HT-29 (cell line): ENCODE measurements at regions not wholly inside any gene's neighbourhood (a gene's known extent, or its start where the extent isn't known, plus 50 kb on each side); places are given as distances from the start of the nearest gene placed in this dataset.
A peak's percentile ranks its signal among the peaks of the same experiment; 100 is the strongest.

Experiments used
- DNase-seq: peaks from one replicate; pipeline ENCODE4 v3.0.0-alpha.2; 2015; ENCODE audit warnings: low spot score

DNA sequence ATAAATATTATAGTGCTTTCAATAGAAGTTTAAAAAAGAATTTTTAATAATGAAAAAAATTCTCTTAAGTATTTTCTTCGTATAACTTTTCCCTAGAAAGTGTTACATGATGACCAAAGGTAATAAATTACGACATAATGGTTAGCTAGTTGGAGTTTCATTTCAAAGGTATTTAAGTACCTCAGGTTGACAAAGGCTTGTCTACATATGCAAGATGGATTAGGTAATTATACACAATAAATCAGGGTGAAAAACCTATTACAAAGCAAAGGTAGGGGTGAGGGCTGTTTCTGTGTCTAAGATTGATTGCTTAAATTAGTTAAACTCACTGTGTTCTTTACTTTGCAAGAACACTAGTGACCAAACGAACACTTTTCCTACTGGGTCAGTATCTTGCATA lies 508.5 kb upstream of the FAT1 start:
- DNase-seq: no peak

- no peak for DNase-seq
Measured at GRCh38 chr4:187232796-187233195, 509.1 kb upstream of the FAT1 start.

GRCh38 chr4:187235456-187236170 lies 512.0 kb upstream of the FAT1 start:
- no peak for DNase-seq

GRCh38 chr4:187236209-187236890 lies 512.7 kb upstream of the FAT1 start:
- no peak for DNase-seq

DNA sequence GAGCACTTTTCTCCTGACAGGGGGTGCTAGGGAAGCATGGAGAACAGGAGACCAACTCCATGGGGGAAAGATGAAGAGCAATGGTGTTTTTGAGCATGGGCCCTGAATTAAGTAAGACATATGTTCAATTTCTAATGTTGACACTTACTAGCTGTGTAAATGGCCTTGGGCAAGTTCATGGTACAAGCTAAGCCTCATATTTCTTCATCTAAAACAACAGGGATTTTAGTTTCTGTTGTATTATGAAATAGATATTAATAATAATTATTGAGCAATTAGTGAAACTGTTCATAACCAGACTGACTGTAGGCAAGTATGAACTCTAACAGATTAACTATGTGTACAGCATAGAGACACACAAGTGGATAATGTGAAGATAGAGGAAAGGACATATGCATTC lies 515.0 kb upstream of the FAT1 start:
- DNase-seq: no peak

GRCh38 chr4:187251896-187252295 lies 528.2 kb upstream of the FAT1 start:
- DNase-seq: no peak

DNA sequence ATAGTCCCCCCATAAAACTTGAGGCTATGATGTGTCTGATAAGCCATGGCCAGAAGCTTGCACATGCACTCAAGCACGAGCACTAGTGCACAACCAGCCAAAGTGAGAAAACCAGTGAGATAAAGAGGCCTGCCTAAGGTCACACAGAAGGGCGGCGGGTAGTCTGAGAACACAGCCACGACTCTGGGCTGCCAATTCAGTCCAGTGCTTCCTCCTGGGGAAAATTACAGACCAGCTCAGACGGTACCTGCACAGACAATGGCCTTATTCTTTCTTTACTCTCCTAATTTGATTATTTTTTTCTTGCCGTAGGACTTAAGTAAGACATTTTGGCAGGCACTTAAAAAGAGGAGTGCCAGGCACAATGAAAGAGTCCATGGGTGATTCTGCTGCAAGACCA lies 533.2 kb upstream of the FAT1 start:
- DNase-seq: no peak

- no peak for DNase-seq
Measured at GRCh38 chr4:187258651-187259401, 535.2 kb upstream of the FAT1 start.

GRCh38 chr4:187268940-187269339 lies 545.3 kb upstream of the FAT1 start:
- DNase-seq: no peak

DNA sequence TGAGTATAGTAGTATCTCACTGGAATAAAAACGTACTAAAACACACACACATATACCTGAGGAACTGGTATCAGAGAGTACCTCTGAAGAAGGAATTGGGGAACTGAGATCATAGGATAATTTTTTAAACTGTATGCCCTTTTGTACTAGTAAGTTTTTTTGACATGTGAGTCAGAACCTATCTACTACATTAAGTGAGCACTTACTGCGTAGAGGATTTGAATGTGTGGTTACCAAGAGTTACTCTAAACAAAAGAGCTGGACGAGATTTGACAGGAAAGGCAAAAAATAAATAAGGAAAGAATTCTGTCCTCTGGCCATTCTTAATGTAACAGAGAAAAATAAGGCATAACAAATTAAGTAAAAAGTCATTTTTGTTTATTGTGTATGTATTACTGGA lies 546.5 kb upstream of the FAT1 start:
- no peak for DNase-seq

GRCh38 chr4:187271848-187272247 lies 548.2 kb upstream of the FAT1 start:
- DNase-seq: no peak

- no peak for DNase-seq
Measured at GRCh38 chr4:187274153-187274552, 550.5 kb upstream of the FAT1 start.

DNA sequence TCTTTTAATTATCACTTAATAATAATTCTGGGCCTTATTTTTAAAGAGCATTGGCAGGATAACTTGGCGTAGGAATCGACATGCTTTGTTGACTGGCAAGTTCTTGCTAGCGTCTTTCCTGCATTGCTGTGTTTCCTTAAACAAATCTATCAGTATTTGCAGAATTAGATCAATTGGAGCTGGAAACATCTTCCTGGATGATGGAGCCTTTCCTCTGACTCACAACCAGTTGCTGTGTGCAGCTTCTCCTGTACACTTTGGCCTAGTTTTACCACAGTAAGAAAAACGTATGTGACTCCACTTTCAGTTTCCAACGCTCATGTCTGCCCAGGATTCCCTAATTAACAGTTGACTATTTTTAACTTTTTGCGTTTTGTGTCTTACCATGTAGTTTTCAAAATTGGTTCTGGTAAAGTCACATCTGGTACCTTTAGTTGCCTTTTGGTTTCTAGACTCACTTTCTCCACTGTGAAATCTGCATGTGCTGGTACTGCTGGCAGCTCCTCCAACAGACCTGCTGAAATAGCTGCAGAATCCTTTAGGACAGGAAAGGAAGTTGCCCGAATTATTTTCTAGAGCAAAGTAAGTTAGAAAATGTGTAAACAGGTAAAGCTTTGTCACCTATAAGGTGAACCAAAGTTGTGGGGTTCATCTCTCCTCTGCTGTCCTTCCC lies 553.2 kb upstream of the FAT1 start:
- no peak for DNase-seq

- DNase-seq: no peak
Measured at GRCh38 chr4:187283201-187283955, 559.7 kb upstream of the FAT1 start.

- no peak for DNase-seq
Measured at GRCh38 chr4:187286525-187286924, 562.9 kb upstream of the FAT1 start.

DNA sequence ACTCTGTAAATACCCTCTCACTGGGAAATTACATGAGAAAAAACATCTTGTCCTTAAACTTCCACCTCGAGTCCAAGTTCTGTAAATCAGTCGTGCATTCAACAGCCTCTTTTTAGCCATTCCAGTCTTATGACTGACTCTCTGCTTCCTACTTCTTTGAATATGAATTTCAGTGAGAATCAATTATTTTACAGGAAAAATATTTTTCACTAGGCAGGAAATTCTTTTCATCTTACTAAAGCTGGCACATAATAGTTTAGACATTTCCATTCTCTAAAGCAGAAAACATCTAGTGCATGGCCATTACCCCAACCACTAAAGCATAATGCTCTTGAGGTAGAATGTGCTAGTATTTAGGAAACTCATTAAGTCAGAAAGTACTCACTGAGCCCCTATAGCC lies 565.7 kb upstream of the FAT1 start:
- DNase-seq: no peak

DNA sequence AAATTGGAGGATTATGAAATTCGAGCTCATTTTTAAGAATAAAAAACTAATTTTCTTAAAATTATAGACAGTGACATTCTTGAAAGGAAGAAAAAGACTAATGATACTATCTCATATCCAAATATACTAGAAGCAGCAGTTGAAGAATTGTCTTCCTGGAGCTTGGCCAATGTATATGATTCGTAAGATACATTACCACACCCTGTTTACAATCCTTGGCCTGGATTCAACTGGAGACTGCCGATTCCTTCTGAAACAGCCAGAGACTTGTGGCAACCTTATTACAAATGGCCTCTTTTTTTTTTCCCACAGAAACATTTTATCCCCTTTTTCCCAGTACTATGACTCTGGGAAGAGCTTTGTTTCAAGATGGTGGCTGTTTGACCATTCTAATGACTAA lies 571.2 kb upstream of the FAT1 start:
- peak; percentile 9 for DNase-seq

- DNase-seq: no peak
Measured at GRCh38 chr4:187301923-187302322, 578.3 kb upstream of the FAT1 start.

GRCh38 chr4:187302457-187303150 lies 578.9 kb upstream of the FAT1 start:
- DNase-seq: no peak

GRCh38 chr4:187304133-187304532 lies 580.5 kb upstream of the FAT1 start:
- DNase-seq: no peak

DNA sequence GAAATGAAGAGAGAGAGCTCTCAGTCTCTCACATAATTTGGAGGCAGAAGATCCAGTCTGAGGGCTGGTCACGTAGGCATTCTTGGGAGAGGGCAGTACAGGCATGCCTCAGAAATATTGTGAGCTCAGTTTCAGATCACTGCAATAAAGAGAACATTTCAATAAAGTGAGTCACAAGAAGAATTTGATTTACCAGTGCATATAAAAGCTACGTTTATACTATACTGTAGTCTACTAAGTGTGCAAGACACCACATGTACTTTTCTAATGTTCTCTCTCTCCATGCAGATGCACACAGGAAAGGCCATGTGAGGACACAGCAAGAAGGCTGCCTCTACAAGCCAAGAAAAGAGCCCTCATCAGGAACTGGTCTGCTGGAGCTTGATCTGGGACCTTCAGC lies 583.5 kb upstream of the FAT1 start:
- DNase-seq: no peak
